ENCODE measurements at regions not wholly inside any gene's neighbourhood (a gene's known extent, or its start where the extent isn't known, plus 50 kb on each side); places are given as distances from the start of the nearest gene placed in this dataset.

GRCh38 chr5:56288873-56289601, 55.9 kb upstream of the ANKRD55 start:
- no peak for DNase-seq

- no peak for DNase-seq
These were observed 53.1 kb upstream of the ANKRD55 start for GRCh38 chr5:56286015-56286884.

GRCh38 chr5:56282951-56283350, 49.8 kb upstream of the ANKRD55 start:
- no peak for DNase-seq

Data from Kasumi-1 (cell line).